Glutamatergic neuron (in vitro differentiated cells): ENCODE measurements at regions not wholly inside any gene's neighbourhood (a gene's known extent, or its start where the extent isn't known, plus 50 kb on each side); places are given as distances from the start of the nearest gene placed in this dataset.

Experiments used
- DNase-seq: peaks from one replicate; pipeline ENCODE4 v3.0.0; 2022
- H3K27ac Mint-ChIP-seq: one replicate; pipeline ENCODE4 v1.8.0; 2020; ENCODE audit warnings: mild to moderate bottlenecking, mixed read lengths, inconsistent platforms; ENCODE audit not compliant: unreplicated experiment
- H3K27me3 Mint-ChIP-seq: one replicate; pipeline ENCODE4 v1.8.0; 2020; ENCODE audit warnings: mild to moderate bottlenecking, moderate library complexity, mixed read lengths, inconsistent platforms; ENCODE audit not compliant: unreplicated experiment
- H3K36me3 Mint-ChIP-seq: one replicate; pipeline ENCODE4 v1.8.0; 2020; ENCODE audit warnings: mild to moderate bottlenecking, mixed read lengths, inconsistent platforms; ENCODE audit not compliant: unreplicated experiment
- H3K4me1 Mint-ChIP-seq: one replicate; pipeline ENCODE4 v1.8.0; 2020; ENCODE audit warnings: mild to moderate bottlenecking, low read depth, mixed read lengths, inconsistent platforms; ENCODE audit not compliant: unreplicated experiment
- H3K4me3 Mint-ChIP-seq: one replicate; pipeline ENCODE4 v1.8.0; 2020; ENCODE audit warnings: mild to moderate bottlenecking, mixed read lengths, inconsistent platforms; ENCODE audit not compliant: unreplicated experiment
- H3K9me3 Mint-ChIP-seq: one replicate; pipeline ENCODE4 v1.8.0; 2020; ENCODE audit warnings: mild to moderate bottlenecking, moderate library complexity, mixed read lengths, inconsistent platforms; ENCODE audit not compliant: unreplicated experiment
- CTCF ChIP-seq: fragments of 200-600 bp; sonication (generic); IDR thresholded peaks from one replicate; pipeline ENCODE4 v1.5.0; 2021; ENCODE audit not compliant: partially characterized antibody, unreplicated experiment

DNA sequence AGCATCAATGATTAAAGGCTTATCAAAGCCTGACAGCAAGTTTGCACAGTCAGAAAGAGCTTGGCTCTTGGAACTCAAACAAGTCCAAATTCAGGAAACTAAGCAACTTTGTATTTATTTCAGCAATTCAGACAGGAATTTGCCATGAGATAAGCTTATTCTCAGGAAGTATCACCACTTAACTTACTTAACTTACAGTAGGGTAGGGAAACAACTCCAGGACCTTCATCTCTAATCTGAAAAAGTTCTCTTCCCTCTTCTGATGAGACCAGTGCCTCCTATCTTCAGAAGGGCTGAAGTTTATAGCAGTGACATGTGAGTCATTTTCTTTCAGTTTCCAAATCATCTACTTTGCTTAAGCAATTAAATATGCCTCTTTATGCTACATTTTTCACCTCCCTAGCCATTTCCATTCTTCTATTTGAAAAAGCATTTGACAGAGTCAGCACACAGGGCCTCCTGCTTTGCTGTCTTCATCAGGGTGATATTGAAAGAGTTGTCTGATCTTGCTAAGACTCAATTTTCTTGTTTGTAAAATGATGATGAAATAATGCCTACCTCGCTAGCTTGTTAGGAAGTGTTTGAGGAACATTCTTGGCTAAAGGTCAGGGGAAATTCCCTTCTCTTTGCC is 389.5 kb downstream of the RND3 start:
- no peaks in the 10 kb centered on the region for H3K4me1 Mint-ChIP-seq
- no peaks in the 10 kb centered on the region for H3K27me3 Mint-ChIP-seq
- no peak overlapping the region for H3K27ac Mint-ChIP-seq
- no peak overlapping the region for H3K4me3 Mint-ChIP-seq
- DNase-seq: no peak
- no peak for TF ChIP-seq CTCF
- H3K9me3 Mint-ChIP-seq: no peaks in the 10 kb centered on the region
- H3K36me3 Mint-ChIP-seq: no peaks in the 10 kb centered on the region

DNA sequence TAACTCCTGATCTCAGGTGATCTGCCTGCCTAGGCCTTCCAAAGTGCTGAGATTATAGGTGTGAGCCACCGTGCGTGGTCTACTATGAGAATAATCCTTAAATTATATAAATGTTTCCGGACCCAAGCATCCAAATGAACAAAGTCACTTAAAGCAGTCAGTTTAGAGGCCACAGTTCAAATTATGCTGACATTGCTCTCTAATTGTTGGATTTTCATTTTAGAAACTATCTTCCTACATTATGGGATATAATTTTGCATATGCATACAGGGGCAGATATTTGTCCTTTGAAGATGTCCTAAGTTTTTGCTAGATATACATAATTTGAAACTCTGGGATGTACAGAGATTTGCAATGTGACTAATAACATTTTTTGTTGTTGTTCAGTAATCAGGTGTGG is 390.1 kb downstream of the RND3 start:
- no peaks in the 10 kb centered on the region for H3K36me3 Mint-ChIP-seq
- H3K4me3 Mint-ChIP-seq: no peak overlapping the region
- no peaks in the 10 kb centered on the region for H3K27me3 Mint-ChIP-seq
- no peaks in the 10 kb centered on the region for H3K4me1 Mint-ChIP-seq
- TF ChIP-seq CTCF: no peak
- no peak overlapping the region for H3K27ac Mint-ChIP-seq
- no peaks in the 10 kb centered on the region for H3K9me3 Mint-ChIP-seq
- no peak for DNase-seq

DNA sequence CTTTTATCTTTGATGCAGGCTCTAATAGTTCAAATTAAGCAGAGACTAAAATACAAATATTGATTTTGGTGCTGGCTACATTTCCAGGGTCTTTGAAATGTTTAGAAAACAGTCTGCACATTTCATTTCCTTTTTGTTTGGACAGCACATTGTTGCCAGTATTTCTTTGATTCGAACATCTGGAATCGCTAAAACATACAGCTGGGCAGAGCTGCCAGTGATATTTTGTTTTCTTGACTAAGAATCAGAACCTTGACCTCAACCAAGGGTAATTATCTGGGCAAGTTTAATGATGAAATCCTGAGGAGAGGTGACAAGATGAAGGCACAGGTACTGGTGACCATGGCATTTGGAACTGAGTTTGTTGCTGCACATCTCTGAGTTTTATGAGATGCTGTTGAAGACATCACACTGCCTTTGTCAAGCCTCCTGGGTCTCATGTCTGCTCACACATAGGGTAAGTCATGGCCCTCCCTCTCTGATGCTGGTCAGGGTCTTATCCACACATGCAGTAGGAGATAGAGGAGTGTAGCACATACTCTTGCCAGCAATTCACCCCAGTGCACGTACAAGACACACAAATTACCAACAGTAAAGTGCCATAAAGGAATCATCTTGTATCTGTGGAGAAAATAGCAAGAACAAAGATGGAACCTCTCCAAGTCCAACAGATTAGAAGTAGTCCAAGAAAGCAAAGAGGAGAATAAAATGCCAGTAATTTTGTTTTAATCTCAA is 391.9 kb downstream of the RND3 start:
- H3K27ac Mint-ChIP-seq: no peak overlapping the region
- no peak for DNase-seq

GRCh38 chr2:150091846-150092245 is 395.6 kb downstream of the RND3 start:
- H3K9me3 Mint-ChIP-seq: no peaks in the 10 kb centered on the region
- no peak for TF ChIP-seq CTCF
- no peak for DNase-seq
- H3K4me1 Mint-ChIP-seq: no peaks in the 10 kb centered on the region
- H3K4me3 Mint-ChIP-seq: no peak overlapping the region
- H3K27ac Mint-ChIP-seq: no peak overlapping the region
- H3K36me3 Mint-ChIP-seq: no peaks in the 10 kb centered on the region
- no peaks in the 10 kb centered on the region for H3K27me3 Mint-ChIP-seq

More for the DNA sequence above, 391.9 kb downstream of the RND3 start:
- H3K4me3 Mint-ChIP-seq: no peak overlapping the region
- no peaks in the 10 kb centered on the region for H3K9me3 Mint-ChIP-seq
- no peak for TF ChIP-seq CTCF
- no peaks in the 10 kb centered on the region for H3K27me3 Mint-ChIP-seq
- no peaks in the 10 kb centered on the region for H3K4me1 Mint-ChIP-seq
- H3K36me3 Mint-ChIP-seq: no peaks in the 10 kb centered on the region

DNA sequence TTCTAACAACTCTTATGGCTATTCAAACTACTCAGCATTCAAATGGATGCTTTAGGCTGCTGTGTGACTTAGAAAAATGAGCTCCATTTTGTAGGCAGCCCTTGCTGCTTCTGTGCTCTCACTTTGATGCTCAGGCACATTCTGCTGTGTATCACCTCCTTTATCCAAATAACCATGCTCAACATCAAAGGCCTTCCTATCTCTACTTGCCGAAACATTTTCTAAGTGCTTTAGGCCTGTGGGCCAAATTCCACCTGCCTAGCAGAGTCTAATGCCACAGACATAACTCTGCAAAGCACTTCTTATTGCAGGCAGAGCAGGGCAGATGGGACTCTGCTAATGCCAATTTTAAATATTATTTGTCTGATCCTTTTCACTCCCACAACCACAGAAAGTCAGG is 397.4 kb downstream of the RND3 start:
- Mint-ChIP-seq H3K9me3 (no peaks in the 10 kb centered on the region), H3K4me3 (no peak overlapping the region), H3K27me3 (no peaks in the 10 kb centered on the region), H3K27ac (no peak overlapping the region), H3K4me1 (no peaks in the 10 kb centered on the region), H3K36me3 (no peaks in the 10 kb centered on the region)
- no peak for TF ChIP-seq CTCF
- DNase-seq: no peak
